Lung (tissue), 11 donors: ENCODE measurements at regions not wholly inside any gene's neighbourhood (a gene's known extent, or its start where the extent isn't known, plus 50 kb on each side); places are given as distances from the start of the nearest gene placed in this dataset.

Source experiments
- ATAC-seq: fragments of 200-7000 bp; cut with Tn5 transposase; one replicate; pipeline ENCODE4 v1.9.1; 2020; ENCODE audit warnings: moderate number of reproducible peaks; ENCODE audit not compliant: insufficient read depth, low FRiP score
- DNase-seq, 3 donors: peaks; one replicate each; pipeline ENCODE4 v3.0.0-alpha.2; 2013 to 2017
- H3K27ac ChIP-seq, 2 donors: one replicate each; pipeline ENCODE4 v1.5.1; 2013; ENCODE audit warnings: mild to moderate bottlenecking in 2 of 2, moderate library complexity in 2 of 2, control low read depth in 1 of 2, inconsistent platforms in 1 of 2, low read depth in 1 of 2, low read length in 1 of 2
- H3K27me3 ChIP-seq, 3 donors: one replicate each; pipeline ENCODE4 v1.5.1; 2013; ENCODE audit warnings: low read length in 2 of 3; ENCODE audit not compliant: control insufficient read depth in 3 of 3, insufficient read depth in 3 of 3
- H3K36me3 ChIP-seq, 4 donors: one replicate each; pipeline ENCODE4 v1.5.1; 2013; ENCODE audit warnings: low read length in 4 of 4, mild to moderate bottlenecking in 1 of 4, moderate library complexity in 1 of 4; ENCODE audit not compliant: control insufficient read depth in 4 of 4, insufficient read depth in 4 of 4
- H3K4me1 ChIP-seq, 5 donors: one replicate each; pipeline ENCODE4 v1.5.1; 2013; ENCODE audit warnings: low read length in 5 of 5, mild to moderate bottlenecking in 2 of 5, moderate library complexity in 1 of 5; ENCODE audit not compliant: control insufficient read depth in 5 of 5, insufficient read depth in 5 of 5
- H3K4me3 ChIP-seq: one replicate; pipeline ENCODE4 v1.5.1; 2013; ENCODE audit warnings: mild to moderate bottlenecking, control low read depth, moderate library complexity
- H3K9ac ChIP-seq, 2 donors: one replicate each; pipeline ENCODE4 v1.5.1; 2013; ENCODE audit warnings: low read length in 2 of 2, control low read depth in 1 of 2; ENCODE audit not compliant: insufficient read depth in 1 of 2
- H3K9me3 ChIP-seq, 4 donors: one replicate each; pipeline ENCODE4 v1.5.1; 2013; ENCODE audit warnings: low read length in 3 of 4, mild to moderate bottlenecking in 1 of 4, moderate library complexity in 1 of 4; ENCODE audit not compliant: control insufficient read depth in 4 of 4, insufficient read depth in 3 of 4
- CTCF ChIP-seq: IDR thresholded peaks from 2 replicates; pipeline ENCODE4 v1.5.1; 2012; ENCODE audit warnings: mild to moderate bottlenecking; ENCODE audit errors: control extremely low read depth, extremely low read depth
- WGBS, 2 donors: extraction: QIAGEN DNeasy Blood & Tissue Kit; methylation state at CpG; one replicate each; pipeline ENCODE4 v1.1.7; 2013; 5-methylcytosine and 5-hydroxymethylcytosine counted together
- donor health status: control.
- donor health status: control.
- donor health status: Bipolar disorder and iron deficiency.
- donor health status: healthy.
- donor health status: DM: yes; HTN: yes; CAD: no.

GRCh38 chr12:23185346-23185745 is 560.4 kb downstream of the ETNK1 start:
- H3K36me3 ChIP-seq = no peaks in the 10 kb centered on the region
- H3K9me3 ChIP-seq = no peaks in the 10 kb centered on the region
- DNase-seq (no peak), ATAC-seq (no peak)
- H3K27me3 ChIP-seq = no peaks in the 10 kb centered on the region
- WGBS, 2 donors = 71 to 77% methylated on average over 3 of the region's 3 CpGs
- H3K9ac ChIP-seq = no peak overlapping the region
- H3K4me3 ChIP-seq = no peak overlapping the region
- H3K4me1 ChIP-seq = no peaks in the 10 kb centered on the region
- no peak for TF ChIP-seq CTCF
- H3K27ac ChIP-seq = no peak overlapping the region

- H3K27ac ChIP-seq = no peak overlapping the region
- H3K4me1 ChIP-seq = no peaks in the 10 kb centered on the region
- H3K36me3 ChIP-seq = no peaks in the 10 kb centered on the region
- ATAC-seq (no peak), DNase-seq (no peak)
- H3K9ac ChIP-seq = no peak overlapping the region
- no peak overlapping the region for H3K4me3 ChIP-seq
- H3K9me3 ChIP-seq = no peaks in the 10 kb centered on the region
- TF ChIP-seq CTCF = no peak
- H3K27me3 ChIP-seq = no peaks in the 10 kb centered on the region
Observed at GRCh38 chr12:23186950-23187349, 562.0 kb downstream of the ETNK1 start.

- H3K4me1 ChIP-seq = no peaks in the 10 kb centered on the region
- no peaks in the 10 kb centered on the region for H3K27me3 ChIP-seq
- 90 to 97% methylated on average over 2 of the region's 2 CpGs for WGBS, 2 donors
- H3K27ac ChIP-seq = no peak overlapping the region
- no peak for TF ChIP-seq CTCF
- no peak for ATAC-seq
- H3K36me3 ChIP-seq = no peaks in the 10 kb centered on the region
- H3K9me3 ChIP-seq = no peaks in the 10 kb centered on the region
- no peak for DNase-seq
- no peak overlapping the region for H3K9ac ChIP-seq
- H3K4me3 ChIP-seq = no peak overlapping the region
Observed at GRCh38 chr12:23193552-23193951, 568.6 kb downstream of the ETNK1 start.

GRCh38 chr12:23197266-23197665 is 572.3 kb downstream of the ETNK1 start:
- no peaks in the 10 kb centered on the region for H3K36me3 ChIP-seq
- no peak for ATAC-seq
- H3K27ac ChIP-seq = no peak overlapping the region
- no peak for DNase-seq
- no peaks in the 10 kb centered on the region for H3K9me3 ChIP-seq
- 82 to 90% methylated on average over 4 of the region's 4 CpGs for WGBS, 2 donors
- TF ChIP-seq CTCF = no peak
- no peak overlapping the region for H3K4me3 ChIP-seq
- no peaks in the 10 kb centered on the region for H3K4me1 ChIP-seq
- H3K27me3 ChIP-seq = no peaks in the 10 kb centered on the region
- H3K9ac ChIP-seq = no peak overlapping the region
